Ectodermal cell (in vitro differentiated cells): ENCODE measurements at regions not wholly inside any gene's neighbourhood (a gene's known extent, or its start where the extent isn't known, plus 50 kb on each side); places are given as distances from the start of the nearest gene placed in this dataset.

Source experiments
- H3K27ac ChIP-seq: 2 replicates; pipeline ENCODE4 v1.7.0; 2013; ENCODE audit warnings: mild to moderate bottlenecking, low read depth, low read length; ENCODE audit not compliant: insufficient read depth, poor library complexity, severe bottlenecking
- H3K27me3 ChIP-seq: 2 replicates; pipeline ENCODE4 v1.7.0; 2013; ENCODE audit warnings: mild to moderate bottlenecking, low read length; ENCODE audit not compliant: insufficient read depth, control insufficient read depth, poor library complexity, severe bottlenecking
- H3K36me3 ChIP-seq: one replicate; pipeline ENCODE4 v1.7.0; 2013; ENCODE audit warnings: low read length; ENCODE audit not compliant: control insufficient read depth, insufficient read depth
- H3K4me1 ChIP-seq: one replicate; pipeline ENCODE4 v1.7.0; 2013; ENCODE audit warnings: low read length; ENCODE audit not compliant: control insufficient read depth, insufficient read depth
- H3K4me3 ChIP-seq: 2 replicates; pipeline ENCODE4 v1.7.0; 2013; ENCODE audit warnings: low read depth, low read length, control low read depth; ENCODE audit not compliant: insufficient read depth
- H3K9me3 ChIP-seq: 2 replicates; pipeline ENCODE4 v1.7.0; 2013; ENCODE audit warnings: mild to moderate bottlenecking, low read length, moderate library complexity; ENCODE audit not compliant: control insufficient read depth
- WGBS, 2 experiments: methylation state at CpG; one replicate each; pipeline ENCODE4 v1.1.7; 2013; ENCODE audit warnings: missing lambda C conversion rate in 2 of 2; 5-methylcytosine and 5-hydroxymethylcytosine counted together

DNA sequence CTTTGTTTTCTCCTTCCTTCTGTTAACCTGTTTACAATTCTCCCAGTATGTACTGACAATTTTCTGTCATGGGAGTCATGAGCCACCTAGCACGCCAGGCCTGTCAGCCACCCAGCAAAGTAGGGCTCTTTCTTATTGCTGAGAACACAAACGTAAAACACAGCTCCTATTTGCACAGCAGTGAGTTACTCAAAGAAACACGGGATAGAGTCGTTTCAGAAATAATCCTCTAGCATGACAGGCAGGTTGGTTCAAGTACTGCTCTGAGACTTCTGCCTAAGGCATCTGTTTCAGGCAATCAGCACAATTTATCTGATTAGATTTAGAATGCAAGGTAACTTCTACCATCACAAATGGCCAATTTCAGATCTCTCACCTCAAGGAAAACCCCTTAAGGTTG, 88.8 kb downstream of the CD24 start:
- H3K4me3 ChIP-seq, result no peak overlapping the region
- no peak overlapping the region for H3K27ac ChIP-seq

DNA sequence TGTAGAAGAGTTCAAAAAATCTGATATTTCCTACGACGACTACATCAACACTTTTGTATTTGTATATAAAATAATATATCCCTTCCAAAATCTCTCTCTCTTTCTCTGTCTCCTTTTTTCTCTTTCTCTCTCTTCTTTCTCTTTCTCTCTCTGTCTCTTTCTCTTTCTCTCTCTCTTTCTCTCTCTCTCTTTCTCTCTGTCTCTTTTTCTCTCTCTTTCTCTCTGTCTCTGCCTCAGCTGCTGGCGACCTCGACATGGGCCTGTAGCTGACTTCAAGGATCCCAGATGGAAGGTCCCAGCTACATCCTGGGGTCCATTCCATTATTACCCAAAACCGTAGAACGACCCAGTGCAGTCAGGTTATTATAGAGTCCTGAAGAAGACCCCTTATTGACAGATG, 90.0 kb downstream of the CD24 start:
- WGBS, 2 experiments, result 92 to 98% methylated on average over 4 to 5 of the region's 6 CpGs
- no peak overlapping the region for H3K27ac ChIP-seq
- H3K9me3 ChIP-seq, result no peaks in the 10 kb centered on the region
- H3K4me3 ChIP-seq, result no peak overlapping the region
- no peaks in the 10 kb centered on the region for H3K27me3 ChIP-seq
- no peaks in the 10 kb centered on the region for H3K36me3 ChIP-seq
- H3K4me1 ChIP-seq, result peaks cover 12% of the 10 kb centered on the region

More for the DNA sequence above, 88.8 kb downstream of the CD24 start:
- Histone ChIP-seq H3K4me1 (peaks cover 12% of the 10 kb centered on the region), H3K27me3 (no peaks in the 10 kb centered on the region), H3K36me3 (no peaks in the 10 kb centered on the region), H3K9me3 (no peaks in the 10 kb centered on the region)
- WGBS, 2 experiments, result 49 to 56% methylated on average over 4 of the region's 4 CpGs

DNA sequence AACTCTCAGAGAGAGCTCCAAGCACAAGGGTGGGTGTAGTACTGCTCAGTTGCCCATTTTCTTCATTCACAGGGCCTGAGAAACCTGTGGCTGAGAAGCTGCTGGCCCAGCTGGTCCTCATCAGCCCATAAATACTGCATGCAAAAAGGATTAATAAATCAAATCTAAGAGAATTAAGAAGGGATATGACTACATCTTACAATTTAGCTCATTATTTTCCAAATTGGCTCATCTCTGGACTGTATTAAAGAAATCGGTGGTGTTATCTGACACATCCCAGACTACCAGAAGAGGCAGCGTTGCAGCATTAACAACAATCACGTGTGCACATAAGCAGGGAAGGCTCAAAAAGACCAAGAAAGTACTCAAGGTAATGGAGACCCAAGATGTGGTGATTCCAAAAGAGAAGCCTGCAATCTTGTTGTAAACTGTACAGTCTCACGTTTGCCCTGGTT, 90.7 kb downstream of the CD24 start:
- Histone ChIP-seq H3K4me3 (no peak overlapping the region), H3K4me1 (peaks cover 12% of the 10 kb centered on the region), H3K27ac (no peak overlapping the region), H3K36me3 (no peaks in the 10 kb centered on the region), H3K27me3 (no peaks in the 10 kb centered on the region), H3K9me3 (no peaks in the 10 kb centered on the region)
- 88 to 89% methylated on average over 4 of the region's 4 CpGs for WGBS, 2 experiments

DNA sequence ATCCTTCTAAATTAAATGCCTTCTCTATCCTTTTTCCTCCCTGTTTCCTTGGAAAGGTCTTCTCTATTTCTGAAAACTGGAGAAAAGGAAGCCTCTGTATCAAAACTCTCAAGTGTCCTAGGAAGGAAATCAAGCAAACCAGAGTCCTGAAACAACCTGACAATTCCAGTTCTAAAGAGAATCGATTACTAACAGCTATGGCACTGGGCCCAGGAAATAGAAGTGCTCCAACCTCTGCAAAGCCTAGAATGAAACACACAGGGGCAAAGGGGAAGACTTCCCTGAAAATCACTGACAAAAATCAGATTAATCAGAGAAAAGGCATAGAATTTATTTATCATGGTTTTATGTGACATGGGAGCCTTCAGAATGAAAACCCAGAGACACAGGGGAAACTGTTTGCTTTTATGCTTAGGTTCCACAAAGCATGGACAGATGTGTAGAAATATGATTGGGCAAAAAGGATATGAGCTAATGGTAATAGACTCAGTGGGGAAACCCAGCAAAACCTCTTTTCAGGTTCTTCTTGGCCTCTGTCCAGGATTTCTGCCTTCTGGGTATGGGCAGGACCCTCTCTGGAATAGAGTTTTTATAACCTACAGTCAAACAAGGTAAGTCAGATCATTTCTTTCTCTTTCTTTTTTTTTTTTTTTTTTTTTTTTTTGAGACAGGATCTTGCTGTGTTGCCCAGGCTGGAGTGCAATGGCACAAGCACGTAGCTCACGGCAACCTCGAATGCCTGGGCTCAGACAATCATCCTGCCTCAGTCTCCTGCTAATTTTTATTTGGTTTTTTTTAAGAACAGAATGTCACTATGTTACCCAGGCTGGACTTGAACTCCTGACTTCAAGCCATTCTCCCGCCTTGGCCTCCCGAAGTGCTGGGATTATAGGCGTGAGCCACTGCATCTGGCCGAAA, 91.7 kb downstream of the CD24 start:
- no peak overlapping the region for H3K27ac ChIP-seq
- H3K36me3 ChIP-seq, result no peaks in the 10 kb centered on the region
- WGBS, 2 experiments, result 94 to 96% methylated on average over 8 of the region's 8 CpGs

DNA sequence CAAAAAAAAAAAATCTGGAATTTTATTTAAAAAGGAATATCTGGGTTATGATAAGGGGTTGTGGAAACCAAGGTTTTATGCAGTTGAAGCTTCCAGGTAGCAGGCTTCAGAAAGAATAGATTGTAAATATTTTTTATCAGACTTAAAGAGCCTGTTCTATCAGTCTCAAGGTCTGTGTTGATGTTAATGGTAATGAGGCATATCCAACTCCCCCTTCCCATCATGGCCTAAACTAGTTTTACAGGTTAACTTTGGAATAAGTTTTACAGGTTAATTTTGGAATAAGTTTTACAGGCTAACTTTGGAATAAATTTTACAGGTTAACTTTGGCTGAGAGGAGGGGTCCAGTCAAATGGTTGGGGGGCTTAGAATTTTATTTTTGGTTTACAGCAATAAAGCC, 92.4 kb downstream of the CD24 start:
- H3K4me3 ChIP-seq, result no peak overlapping the region
- no peaks in the 10 kb centered on the region for H3K27me3 ChIP-seq
- H3K27ac ChIP-seq, result no peak overlapping the region
- H3K4me1 ChIP-seq, result peaks cover 12% of the 10 kb centered on the region
- H3K36me3 ChIP-seq, result no peaks in the 10 kb centered on the region
- H3K9me3 ChIP-seq, result no peaks in the 10 kb centered on the region

More for the DNA sequence above, 91.7 kb downstream of the CD24 start:
- no peak overlapping the region for H3K4me3 ChIP-seq
- H3K27me3 ChIP-seq, result no peaks in the 10 kb centered on the region
- peaks cover 12% of the 10 kb centered on the region for H3K4me1 ChIP-seq
- no peaks in the 10 kb centered on the region for H3K9me3 ChIP-seq

DNA sequence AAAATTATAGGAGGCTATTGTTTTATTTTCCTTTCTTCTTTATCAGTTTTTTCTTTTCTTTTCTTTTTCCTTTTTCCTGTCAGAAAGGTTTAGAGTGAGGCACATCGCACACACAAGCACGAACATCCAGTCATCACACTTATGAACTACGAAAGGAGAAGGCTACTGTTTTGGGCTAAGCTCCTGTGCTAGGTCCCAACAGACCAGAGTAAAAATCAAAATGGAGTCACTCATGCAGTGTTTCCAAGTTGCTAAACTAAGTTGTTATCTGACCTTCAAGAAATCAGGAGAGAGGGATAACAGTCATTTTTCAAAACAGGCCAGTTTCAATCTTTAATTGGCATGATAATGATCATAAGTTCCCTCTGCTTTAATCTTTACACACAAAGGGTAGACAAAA, 93.6 kb downstream of the CD24 start:
- no peak overlapping the region for H3K4me3 ChIP-seq
- H3K36me3 ChIP-seq, result no peaks in the 10 kb centered on the region
- H3K27ac ChIP-seq, result no peak overlapping the region
- H3K9me3 ChIP-seq, result peaks cover 1% of the 10 kb centered on the region
- H3K4me1 ChIP-seq, result peaks cover 2% of the 10 kb centered on the region
- WGBS, 2 experiments, result 90 to 92% methylated on average over 3 of the region's 3 CpGs
- no peaks in the 10 kb centered on the region for H3K27me3 ChIP-seq

DNA sequence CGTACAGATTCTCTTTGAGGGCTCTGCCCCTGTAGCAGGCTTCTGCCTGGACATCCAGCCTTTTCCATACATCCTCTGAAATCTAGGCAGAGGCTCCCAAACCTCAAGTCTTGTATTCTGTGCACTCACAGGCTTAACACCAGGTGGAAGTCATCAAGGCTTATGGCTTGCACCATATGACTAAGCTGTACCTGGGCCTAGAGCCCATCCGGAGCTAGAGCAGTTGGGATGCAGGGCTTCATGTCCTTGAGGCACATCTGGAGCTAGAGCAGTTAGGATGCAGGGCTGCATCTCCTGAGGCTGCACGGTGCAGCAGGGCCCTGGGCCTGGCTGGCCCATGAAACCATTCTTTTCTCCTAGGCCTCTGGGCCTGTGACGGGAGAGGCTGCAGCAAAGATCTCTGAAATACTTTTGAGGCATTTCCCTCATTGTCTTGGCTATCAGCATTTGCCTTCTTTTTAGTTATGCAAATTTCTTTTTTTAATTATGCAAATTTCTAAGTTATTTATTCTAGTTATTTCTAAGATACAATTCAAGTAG, 98.7 kb downstream of the CD24 start:
- WGBS, 2 experiments, result 92 to 96% methylated on average over 4 of the region's 4 CpGs
- no peaks in the 10 kb centered on the region for H3K27me3 ChIP-seq
- no peak overlapping the region for H3K4me3 ChIP-seq

DNA sequence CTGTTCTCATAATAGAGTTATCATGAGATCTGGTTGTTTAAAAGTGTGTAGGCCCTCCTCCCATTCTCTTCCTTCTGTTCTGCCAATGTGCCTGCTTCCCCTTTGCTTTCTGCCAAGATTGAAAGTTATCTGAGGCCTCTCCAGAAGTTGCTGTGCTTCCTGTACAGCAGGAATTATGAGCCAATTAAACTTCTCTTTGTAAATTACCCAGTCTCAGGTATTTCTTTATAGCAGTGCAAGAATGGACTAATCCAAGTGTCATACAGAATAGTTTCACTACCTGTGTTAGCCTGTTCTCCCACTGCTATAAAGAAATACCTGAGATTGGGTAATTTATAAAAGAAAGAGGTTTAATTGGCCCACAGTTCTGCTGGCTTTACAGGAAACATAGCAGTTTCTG, 100.0 kb downstream of the CD24 start:
- H3K27me3 ChIP-seq, result no peaks in the 10 kb centered on the region
- no peak overlapping the region for H3K27ac ChIP-seq
- H3K36me3 ChIP-seq, result no peaks in the 10 kb centered on the region
- H3K4me3 ChIP-seq, result no peak overlapping the region
- H3K4me1 ChIP-seq, result no peaks in the 10 kb centered on the region
- peaks cover 6% of the 10 kb centered on the region for H3K9me3 ChIP-seq

More for the DNA sequence above, 98.7 kb downstream of the CD24 start:
- Histone ChIP-seq H3K27ac (no peak overlapping the region), H3K9me3 (peaks cover 6% of the 10 kb centered on the region), H3K4me1 (no peaks in the 10 kb centered on the region), H3K36me3 (no peaks in the 10 kb centered on the region)

DNA sequence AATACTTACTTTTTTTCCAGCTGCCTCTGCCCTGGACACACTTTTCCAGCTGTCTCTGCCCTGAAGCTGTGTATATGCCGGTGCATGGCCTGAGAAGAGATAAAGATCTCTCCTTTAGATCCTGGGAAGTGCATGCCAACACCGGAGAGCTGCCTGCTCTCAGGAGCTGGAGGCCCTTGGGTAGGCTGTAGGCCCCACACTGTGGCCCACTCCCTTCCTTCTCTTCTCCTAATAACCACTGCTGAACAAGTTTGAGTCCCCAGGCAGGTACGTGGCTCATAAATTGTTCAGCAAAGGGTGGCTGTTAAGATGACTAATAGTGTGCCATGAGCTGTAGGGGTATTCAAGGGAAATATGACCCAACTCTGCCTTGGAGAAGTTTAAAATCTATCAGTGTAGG, 102.5 kb downstream of the CD24 start:
- WGBS, 2 experiments, result 91 to 95% methylated on average over 3 of the region's 3 CpGs
- Histone ChIP-seq H3K27me3 (no peaks in the 10 kb centered on the region), H3K4me3 (no peak overlapping the region), H3K4me1 (no peaks in the 10 kb centered on the region), H3K27ac (no peak overlapping the region), H3K36me3 (no peaks in the 10 kb centered on the region), H3K9me3 (peaks cover 6% of the 10 kb centered on the region)

DNA sequence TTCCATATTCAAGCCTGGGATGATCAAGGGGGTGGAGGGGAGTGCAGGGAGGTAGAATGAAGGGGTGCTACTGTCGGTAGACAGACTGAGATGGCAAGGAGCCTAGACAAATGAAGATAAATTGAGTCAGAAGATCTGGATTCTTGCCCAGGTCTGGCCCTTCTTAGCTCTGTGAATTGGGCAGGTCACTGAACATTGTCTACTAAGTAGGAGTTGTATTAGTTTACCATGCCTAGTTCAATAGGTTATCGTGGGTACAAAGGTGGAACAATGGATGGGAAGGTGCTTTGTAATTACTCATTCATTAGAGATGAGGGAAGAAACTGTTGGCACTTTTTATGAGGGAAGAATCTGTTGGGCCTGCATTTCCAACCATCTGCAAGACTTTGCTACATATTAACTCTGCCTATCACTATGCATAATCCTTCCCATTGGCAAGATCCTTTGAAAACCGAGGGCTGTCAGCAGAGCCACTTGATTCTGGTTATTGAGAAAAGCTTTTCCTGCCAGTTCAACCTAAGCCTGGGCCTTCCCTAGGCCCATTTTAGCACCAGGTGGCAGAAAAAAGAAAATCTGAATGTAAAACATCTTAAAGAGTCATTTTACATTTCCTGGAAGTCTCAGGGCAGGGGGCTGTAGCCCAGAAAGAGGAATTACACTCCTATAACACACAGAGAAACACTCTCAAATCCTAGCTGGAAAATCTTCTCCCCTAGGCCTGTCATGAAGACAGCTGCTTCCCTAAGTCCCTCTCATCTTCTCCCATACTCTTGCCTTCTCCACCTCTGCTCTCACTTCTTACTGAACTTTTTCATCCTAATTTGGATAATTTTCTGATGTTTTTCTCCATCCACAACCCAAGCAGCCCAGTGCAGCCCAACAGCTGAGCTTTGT, 103.5 kb downstream of the CD24 start:
- Histone ChIP-seq H3K27ac (no peak overlapping the region), H3K27me3 (no peaks in the 10 kb centered on the region), H3K36me3 (no peaks in the 10 kb centered on the region), H3K4me1 (no peaks in the 10 kb centered on the region), H3K4me3 (no peak overlapping the region), H3K9me3 (peaks cover 6% of the 10 kb centered on the region)
- WGBS, 2 experiments, result 83 to 89% methylated on average over 3 of the region's 3 CpGs
